ENCODE measurements at regions not wholly inside any gene's neighbourhood (a gene's known extent, or its start where the extent isn't known, plus 50 kb on each side); places are given as distances from the start of the nearest gene placed in this dataset.

- TF ChIP-seq CTCF (IDR thresholded peaks at IDR 0.05) (no peak), POLR2A (IDR thresholded peaks at IDR 0.05) (no peak)
Observed at GRCh38 chr6:1063671-1064355, 248.1 kb upstream of the FOXQ1 start.

Measured in testis (tissue), 2 donors.